GM19324 (cell line): ENCODE measurements at regions not wholly inside any gene's neighbourhood (a gene's known extent, or its start where the extent isn't known, plus 50 kb on each side); places are given as distances from the start of the nearest gene placed in this dataset.
"Not testable (repeated sequence)": the region's sequence is repeated elsewhere in the genome, so short reads cannot be mapped to it uniquely, and the experiment has no call there.

Experiments used
- ATAC-seq: cut with Tn5 transposase; IDR thresholded peaks from one replicate; pipeline ENCODE4 v1.9.1; 2021; ENCODE audit warnings: mild to moderate bottlenecking, moderate library complexity; ENCODE audit not compliant: unreplicated experiment, low FRiP score

DNA sequence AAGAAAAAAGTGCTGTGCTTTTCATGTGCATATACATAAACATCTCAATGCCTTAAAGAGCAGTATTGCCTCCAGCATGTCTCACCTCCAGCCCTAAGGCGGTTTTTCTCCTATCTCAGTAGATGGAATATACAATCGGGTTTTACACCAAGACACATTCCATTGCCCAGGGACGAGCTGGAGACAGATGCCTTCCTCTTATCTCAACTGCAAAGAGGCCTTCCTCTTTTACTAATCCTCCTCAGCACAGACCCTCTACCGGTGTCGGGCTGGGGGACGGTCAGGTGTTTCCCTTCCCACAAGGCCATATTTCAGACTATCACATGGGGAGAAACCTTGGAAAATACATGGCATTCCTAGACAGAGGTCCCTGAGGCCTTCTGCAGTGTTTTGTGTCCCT, 385.3 kb downstream of the AMY1C start:
- not testable (repeated sequence) for ATAC-seq

DNA sequence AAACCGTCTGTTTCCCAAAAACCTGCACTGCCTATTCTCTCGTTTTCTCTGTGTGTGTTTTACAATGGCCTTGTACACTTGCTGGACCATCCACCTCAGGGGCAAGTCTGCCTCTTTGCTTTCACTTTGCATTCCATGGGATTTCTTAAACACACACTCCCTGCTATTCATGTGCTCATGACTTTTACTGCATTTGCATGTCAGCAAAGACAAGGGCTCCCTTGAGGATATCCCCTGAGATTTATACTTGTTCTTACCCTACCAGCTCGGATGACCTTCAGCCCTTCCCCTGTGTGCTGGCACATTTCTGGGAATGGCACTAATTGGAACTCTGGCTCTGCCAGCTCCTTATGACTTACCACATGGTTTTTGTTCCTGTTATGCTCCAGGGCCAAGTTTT, 386.9 kb downstream of the AMY1C start:
- ATAC-seq, result no peak

DNA sequence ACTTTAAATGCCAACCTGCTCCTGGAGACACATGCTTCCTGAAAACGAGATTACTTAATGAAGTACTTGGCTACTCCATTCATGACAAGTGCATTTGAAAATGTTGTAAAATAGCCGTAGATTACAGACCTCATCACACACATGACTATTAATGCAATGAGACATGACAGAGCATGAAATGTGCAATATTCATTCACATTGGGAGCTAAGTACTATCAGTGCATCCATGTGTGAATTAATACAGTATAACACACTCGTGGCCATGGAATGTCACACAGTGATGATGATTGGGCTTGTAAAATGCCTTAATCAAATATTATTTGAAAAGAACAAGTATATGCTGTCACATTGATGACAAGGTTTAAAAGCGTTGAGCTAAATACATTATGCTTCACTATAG, 407.0 kb downstream of the AMY1C start:
- ATAC-seq, result no peak

DNA sequence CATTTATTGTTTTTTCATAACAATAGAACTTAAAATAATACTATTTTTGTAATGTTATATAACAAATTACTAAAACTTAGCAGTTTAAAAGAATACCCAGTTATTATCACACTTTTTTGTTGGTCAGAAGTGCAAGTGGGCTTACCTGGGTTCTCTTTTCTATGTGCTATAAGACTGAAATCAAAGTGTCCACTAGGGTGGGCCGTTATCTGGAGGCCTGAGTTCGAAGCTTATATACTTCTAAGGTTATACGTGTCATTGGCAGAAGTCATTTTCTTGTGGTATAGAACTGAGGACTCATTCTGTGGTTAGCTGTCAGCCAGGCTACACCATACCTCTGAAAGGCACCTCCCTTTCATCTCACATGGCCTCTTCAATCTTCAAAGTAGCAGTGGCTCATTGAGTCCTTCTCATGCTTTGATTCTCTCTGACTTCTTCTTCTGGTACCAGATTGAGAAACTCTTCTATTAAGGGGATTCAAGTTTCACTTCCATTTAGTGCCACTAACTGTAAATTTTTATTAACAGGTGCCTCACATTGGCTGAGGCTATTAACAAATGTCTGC, 414.3 kb downstream of the AMY1C start:
- ATAC-seq, result no peak

DNA sequence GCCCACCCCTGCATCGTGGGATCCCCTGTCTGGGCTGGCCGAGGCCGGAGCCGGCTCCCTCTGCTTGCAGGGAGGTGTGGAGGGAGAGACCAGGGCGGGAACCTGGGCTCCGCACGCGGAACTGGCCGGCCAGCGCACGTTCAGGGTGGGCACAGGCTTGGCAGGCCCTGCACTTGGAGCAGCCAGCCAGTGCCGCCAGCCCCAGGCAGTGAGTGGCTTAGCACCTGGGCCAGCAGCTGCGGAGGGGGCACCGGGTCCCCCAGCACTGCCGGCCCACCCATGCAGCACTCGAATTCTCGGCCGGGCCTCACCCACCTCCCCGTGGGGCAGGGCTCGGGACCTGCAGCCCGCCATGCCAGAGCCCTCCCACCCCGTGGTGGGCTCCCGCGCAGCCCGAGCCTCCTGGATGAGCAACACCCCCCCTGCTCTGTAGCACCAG, 422.6 kb downstream of the AMY1C start:
- ATAC-seq, result no peak

DNA sequence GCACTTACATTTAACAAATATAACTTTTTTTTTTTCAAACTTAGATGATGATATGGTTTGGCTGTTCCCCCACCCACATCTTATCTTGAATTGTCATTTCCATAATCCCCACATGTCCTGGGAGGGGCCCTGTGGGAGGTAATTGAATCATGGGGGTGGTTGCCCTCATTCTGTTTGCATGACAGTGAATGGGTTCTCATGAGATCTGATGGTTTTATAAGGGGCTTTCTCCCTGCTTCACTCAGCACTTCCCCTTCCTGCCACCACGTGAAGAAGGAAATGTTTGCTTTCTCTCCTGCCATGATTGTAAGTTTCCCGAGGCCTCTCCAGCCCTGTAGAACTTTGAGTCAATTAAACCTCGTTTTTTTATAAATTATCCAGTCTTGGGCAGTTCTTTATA, 432.6 kb downstream of the AMY1C start:
- no peak for ATAC-seq

DNA sequence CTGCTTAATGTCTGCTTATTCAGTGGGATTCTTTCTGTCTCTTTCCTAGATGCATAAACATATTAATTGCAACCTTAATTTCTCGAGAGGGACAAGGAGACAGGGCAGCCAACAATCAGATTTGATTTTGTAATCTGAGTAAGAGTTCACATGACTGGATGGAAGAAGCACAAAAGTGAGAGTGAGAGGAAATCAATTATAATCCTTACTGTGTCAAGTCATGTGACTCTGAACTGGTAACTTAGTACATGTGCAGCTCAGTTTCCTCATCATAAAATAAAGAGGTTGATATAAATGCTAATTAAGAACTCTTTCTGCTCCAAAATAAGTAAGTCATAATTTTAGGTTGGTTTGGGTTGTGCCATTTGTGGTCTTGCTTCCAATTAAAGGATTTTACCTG, 439.5 kb downstream of the AMY1C start:
- ATAC-seq, result no peak

DNA sequence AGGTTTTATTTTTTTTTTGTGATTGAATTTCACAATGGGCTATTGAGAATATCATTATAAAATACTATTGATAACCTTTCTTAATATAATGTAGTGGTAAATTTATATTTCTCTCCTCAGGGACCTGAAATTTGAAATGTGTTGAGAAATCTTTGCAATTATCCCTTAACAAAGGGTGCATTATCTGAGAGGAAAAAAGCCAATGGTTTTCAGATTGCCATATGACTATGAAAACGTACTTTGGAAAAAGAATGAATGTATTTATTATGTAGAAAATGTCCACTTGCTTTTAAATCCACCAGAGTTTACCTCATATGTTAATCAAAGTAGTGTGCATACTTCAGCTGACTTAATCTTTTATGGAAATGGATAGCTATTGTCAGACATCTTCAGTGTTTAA, 441.1 kb downstream of the AMY1C start:
- ATAC-seq, result no peak

DNA sequence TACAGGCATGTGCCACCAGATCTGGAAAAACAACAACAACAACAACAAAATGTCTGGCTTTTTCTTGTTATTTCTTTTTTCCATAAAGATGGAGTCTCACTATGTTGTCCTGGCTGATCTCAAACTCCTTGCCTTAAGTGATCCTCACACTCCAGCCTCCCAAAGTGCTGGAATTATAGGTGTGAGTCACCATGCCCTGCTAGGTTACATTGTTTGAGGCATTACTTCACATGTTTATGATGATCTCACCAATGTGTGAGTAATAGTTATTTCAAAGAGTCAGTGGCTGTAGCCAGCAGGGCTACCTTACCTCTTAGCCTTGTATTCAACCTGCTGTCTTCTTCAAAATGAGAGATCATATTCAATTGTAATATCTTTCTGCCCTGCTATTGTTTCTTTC, 445.7 kb downstream of the AMY1C start:
- ATAC-seq, result no peak

DNA sequence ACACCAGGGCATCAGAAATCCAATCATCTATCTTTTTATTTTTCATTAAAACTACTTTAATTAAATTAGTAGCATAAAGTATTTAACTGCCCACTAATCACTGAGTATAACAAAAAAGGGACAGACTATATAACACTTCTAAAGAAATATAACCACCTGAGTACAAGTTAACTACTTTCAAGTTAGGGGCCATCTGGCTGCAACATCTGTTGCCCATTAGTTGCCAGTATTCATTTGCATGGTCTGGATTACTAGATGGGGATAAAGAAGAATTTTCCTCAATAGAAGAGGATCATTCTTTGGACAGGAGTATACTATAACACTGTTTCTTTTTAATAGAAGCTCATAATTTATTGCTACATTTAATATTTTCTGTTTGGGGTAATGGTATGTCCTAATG, 446.4 kb downstream of the AMY1C start:
- ATAC-seq, result no peak

DNA sequence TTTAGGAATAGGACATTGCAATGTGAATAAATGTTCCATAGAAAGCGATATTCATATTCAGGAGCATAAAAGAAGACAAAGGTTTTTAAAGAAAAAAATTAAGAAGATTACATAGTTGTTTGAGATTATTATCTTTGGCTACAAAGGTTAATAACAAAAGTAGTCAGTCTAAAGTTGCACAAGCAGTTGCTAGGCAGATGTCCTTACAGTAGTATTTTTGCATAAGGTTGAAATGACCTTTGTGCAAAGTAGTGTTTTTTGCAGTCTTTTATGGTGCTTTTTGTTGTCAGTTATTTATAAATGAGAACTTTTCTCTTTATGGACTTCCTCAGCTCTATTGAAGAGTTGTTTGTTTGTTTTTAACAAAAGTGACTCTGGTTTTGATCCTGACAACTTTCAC, 447.8 kb downstream of the AMY1C start:
- no peak for ATAC-seq

DNA sequence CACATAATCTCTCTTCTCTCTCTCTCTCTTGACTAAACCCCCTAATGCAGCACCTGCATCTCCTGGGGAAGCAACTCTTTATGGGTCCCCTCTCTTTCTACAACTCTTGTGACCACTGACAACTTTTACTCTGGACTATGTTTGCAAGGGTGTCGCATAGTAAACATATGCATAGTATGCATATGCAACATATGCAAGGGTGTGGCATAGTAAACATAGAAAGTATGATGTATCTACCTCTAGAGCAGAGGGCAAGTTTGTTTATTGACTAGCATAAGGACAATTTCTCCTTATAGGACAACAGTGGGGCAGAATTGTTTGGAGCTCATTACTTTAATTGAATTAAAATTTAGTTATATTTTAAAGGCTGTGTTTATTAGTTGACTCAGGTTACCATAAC, 462.5 kb downstream of the AMY1C start:
- ATAC-seq, result no peak

DNA sequence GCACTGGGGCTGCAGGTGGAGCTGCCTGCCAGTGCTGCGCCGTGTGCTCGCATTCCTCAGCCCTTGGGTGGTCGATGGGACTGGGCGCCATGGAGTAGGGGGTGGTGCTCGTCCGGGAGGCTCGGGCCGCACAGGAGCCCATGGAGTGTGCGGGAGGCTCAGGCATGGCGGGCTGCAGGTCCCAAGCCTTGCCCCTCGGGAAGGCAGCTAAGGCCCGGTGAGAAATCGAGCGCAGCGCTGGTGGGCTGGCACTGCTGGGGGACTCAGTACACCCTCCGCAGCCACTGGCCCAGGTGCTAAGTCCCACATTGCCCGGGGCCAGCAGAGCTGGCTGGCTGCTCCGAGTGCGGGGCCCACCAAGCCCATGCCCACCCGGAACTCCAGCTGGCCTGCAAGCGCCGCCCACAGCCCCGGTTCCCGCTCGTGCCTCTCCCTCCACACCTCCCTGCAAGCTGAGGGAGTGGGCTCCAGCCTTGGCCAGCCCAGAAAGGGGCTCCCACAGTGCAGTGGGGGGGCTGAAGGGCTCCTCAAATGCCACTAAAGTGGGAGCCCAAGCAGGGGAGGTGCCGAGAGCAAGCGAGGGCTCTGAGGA, 467.8 kb downstream of the AMY1C start:
- ATAC-seq, result not testable (repeated sequence)

DNA sequence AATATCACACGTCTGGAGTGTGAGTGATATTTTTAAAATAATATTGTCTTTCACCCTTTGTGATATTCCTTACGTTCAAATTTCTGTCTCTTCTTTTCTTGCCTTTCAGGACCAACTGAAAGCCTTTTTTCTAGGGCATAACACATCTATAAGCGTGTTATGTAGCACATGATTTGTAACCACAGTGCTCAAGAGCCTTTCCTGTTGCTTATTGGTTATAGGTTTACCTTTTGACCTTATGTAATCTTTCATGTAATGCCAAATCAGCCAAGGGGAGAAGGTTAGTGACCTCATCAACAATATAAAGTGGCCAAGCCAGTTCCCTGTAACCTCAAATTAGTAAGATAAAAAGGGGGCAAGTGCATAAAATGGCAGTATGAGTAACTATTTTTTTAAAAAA, 480.2 kb downstream of the AMY1C start:
- no peak for ATAC-seq

DNA sequence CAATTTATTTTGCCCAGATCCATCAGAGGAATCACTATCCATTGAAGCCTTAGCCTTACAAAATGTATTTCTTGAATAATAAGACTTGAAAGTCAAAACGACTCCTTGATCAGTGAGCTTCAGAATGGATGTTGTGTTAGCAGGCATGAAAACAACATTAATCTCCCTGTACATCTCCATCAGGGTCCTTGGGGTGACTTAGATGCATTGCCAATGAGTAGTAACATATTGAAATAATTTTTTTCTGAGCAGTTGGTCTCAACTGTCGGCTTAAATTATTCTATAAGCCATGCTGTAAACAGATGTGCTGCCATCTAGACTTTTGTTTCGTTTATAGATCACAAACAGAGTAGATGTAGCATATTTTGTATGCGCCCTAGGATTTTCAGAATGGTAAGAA, 482.0 kb downstream of the AMY1C start:
- ATAC-seq, result no peak

DNA sequence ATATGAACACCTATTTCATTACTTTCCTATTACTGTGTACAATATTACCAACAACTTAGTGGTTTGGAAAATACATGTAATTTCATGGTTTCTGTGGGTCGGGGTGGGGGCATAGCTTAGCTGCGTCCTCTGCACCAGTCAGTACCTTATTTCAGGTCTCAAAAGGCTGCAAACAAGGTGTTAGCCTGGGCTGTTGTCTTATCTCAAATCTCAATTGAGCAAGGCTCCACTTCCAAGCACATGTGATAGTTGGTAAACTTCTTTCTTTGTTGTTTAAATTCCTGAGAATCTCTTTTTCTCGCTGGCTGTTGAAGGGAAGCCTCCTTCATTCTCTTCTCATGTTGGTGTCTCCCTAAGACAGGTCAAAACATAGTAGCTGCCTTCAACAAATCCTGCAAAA, 485.4 kb downstream of the AMY1C start:
- ATAC-seq, result no peak

DNA sequence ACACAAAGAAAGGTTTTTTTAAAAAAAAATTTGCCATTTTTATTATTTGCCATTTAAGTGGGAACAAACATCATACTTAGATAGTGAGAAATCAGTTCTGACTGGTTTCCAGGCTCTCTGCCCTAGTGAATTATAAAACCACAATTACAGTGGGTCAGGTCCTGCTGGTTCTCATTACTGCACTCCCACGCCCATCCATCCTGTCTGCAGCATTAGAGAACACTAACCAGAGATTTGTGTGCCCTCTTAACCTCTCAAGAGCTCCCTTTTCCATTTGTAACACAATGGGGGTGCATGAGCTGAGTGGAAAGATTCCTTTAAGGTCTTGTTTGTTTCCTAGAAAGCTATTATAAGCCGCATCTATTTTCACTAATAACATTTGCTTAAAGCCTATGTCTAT, 489.3 kb downstream of the AMY1C start:
- no peak for ATAC-seq

DNA sequence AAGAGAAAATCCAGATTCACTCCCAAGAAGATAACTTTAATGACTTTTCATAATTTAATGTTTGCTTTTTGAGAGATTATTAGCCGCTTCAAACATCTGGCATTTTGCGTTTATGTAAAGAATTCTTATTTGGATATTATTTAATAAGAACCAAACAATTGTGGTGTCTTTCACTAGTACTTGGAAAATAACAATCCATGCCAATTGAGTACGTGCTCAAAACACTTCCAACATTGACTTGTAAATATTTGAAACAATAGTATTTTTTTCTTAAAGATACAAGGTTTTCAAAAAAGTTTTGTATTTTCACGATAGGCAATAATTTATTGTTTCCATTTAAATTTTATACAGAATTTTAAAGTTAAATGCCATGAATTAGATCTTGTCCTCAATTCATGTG, 498.7 kb downstream of the AMY1C start:
- no peak for ATAC-seq

DNA sequence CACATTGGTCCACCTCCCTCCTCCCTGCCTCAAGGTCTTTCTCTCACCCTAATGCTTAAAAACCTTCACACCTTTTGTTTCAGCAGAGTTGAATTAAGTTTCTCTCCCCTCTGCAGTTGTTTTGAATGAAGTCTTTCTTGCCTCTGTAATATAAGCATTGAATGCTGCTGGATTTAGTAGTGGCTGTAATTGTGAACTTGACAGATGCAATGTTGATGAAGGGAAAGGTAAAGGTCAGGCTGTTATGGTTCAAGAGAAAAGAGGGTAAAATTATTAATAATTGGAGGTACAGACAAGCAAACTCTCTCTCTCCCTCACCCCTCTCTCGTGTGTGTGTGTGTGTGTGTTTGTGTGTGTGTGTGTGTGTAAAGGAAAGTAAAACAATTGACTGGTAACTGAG, 509.8 kb downstream of the AMY1C start:
- ATAC-seq, result no peak

DNA sequence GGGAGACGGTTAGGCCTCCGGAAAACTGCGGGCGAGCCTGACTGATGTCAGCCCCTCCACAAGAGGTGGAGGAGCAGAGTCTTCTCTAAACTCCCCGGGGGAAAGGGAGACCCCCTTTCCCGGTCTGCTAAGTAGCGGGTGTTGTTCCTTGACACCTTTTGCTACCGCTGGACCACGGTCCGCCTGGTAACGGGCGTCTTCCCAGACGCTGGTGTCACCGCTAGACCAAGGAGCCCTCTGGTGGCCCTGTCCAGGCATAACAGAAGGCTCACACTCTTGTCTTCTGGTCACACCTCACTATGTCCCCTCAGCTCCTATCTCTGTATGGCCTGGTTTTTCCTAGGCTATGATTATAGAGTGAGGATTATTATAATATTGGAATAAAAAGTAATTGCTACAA, 513.4 kb downstream of the AMY1C start:
- not testable (repeated sequence) for ATAC-seq

DNA sequence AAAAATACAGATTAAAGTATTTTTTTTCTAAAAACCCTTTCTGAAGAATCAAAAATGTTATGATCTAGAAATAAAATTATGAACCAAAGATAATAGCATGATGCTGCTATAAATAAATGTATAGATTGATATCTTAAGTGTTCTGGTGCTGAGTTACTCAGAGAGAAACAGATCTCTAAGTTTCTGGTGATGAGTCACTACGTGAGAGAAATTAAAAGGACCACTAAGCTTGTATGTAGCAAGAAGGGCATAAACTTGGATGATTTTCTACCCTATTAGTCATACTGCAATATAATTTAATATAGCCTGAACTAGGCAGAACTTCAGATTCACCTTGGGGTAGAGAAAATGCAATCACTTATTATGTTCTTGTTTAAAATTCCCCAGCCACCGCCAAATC, 514.8 kb downstream of the AMY1C start:
- ATAC-seq, result no peak

DNA sequence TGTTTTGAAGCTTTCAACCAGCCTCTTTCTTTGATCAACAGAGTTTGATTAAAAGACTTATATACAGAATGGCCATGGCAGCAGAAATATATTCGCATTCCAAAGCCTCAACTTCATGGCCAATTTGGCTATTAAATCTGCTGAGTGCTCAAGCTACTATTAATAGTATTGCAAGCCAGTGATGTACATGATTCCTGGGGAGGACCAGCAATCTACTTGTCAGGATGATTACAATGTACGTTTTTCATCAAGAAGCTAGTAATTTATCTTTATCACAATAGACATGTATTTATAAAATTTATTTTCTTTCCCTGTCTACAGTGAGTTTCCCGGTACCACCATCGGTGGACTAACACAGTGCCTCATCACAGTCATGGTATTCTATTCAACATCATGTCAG, 515.5 kb downstream of the AMY1C start:
- no peak for ATAC-seq

DNA sequence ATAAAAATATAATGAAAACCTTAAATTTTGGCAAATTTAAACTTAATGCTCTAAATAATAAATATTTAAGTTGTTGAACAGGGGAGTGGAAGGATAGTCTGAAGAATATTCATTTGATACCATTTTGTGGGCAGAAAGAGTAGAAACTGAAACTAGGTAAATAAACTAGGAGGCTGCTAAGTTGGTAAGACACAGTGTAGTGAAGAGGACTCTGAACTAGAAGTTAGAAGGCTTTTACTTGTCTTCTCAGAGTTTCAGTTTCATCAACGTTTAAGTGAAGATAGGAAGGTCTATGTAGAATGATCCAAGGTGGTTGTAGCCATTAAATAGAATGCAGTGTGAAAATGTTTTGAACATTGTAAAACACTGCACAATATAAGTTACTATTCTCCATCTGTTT, 516.9 kb downstream of the AMY1C start:
- ATAC-seq, result peak; percentile 79
